ENCODE measurements at regions not wholly inside any gene's neighbourhood (a gene's known extent, or its start where the extent isn't known, plus 50 kb on each side); places are given as distances from the start of the nearest gene placed in this dataset.

- H3K4me3 ChIP-seq (ENCODE audit: low read depth, low read length): no peak overlapping the region
- peak; percentile 25 for DNase-seq (ENCODE audit: low read depth)
- no peak for TF ChIP-seq CTCF (IDR thresholded peaks at IDR 0.05; ENCODE audit: control insufficient read depth, extremely low read depth, insufficient read depth)
These were observed 614.8 kb downstream of the DACH1 start for GRCh38 chr13:71252184-71252704.

GRCh38 chr13:71251292-71251951 lies 615.6 kb downstream of the DACH1 start:
- no peak for DNase-seq (ENCODE audit: low read depth)
- TF ChIP-seq CTCF (IDR thresholded peaks at IDR 0.05; ENCODE audit: control insufficient read depth, extremely low read depth, insufficient read depth): no peak
- H3K4me3 ChIP-seq (ENCODE audit: low read depth, low read length): no peak overlapping the region

- no peak for DNase-seq (ENCODE audit: low read depth)
- no peak for TF ChIP-seq CTCF (IDR thresholded peaks at IDR 0.05; ENCODE audit: control insufficient read depth, extremely low read depth, insufficient read depth)
These were observed 618.0 kb downstream of the DACH1 start for GRCh38 chr13:71249011-71249410.

GRCh38 chr13:71244161-71244560 lies 622.8 kb downstream of the DACH1 start:
- DNase-seq (ENCODE audit: low read depth): no peak
- TF ChIP-seq CTCF (IDR thresholded peaks at IDR 0.05; ENCODE audit: control insufficient read depth, extremely low read depth, insufficient read depth): no peak
- H3K4me3 ChIP-seq (ENCODE audit: low read depth, low read length): no peak overlapping the region

More at GRCh38 chr13:71249011-71249410, 618.0 kb downstream of the DACH1 start:
- H3K4me3 ChIP-seq (ENCODE audit: low read depth, low read length): no peak overlapping the region

DNA sequence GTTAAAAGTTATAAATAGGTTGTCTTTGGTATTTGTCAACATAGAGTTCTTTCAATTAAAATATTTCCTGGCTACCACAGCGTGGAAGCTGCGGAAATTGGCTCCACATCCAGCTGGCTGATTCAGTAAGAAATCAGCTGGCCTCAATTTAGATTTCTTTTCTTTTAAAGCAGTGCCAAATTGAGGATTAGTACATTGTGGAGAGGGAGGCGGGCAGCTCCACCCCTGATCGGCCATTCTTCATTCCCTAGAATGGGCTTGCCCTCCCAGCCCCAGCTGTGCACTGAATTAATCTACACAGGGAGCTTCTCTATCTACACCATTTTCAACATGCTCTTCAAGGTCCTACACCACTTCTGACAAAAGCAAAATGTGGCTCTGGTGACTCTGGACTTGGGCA lies 624.8 kb downstream of the DACH1 start:
- no peak for TF ChIP-seq CTCF (IDR thresholded peaks at IDR 0.05; ENCODE audit: control insufficient read depth, extremely low read depth, insufficient read depth)
- no peak for DNase-seq (ENCODE audit: low read depth)
- H3K4me3 ChIP-seq (ENCODE audit: low read depth, low read length): no peak overlapping the region

DNA sequence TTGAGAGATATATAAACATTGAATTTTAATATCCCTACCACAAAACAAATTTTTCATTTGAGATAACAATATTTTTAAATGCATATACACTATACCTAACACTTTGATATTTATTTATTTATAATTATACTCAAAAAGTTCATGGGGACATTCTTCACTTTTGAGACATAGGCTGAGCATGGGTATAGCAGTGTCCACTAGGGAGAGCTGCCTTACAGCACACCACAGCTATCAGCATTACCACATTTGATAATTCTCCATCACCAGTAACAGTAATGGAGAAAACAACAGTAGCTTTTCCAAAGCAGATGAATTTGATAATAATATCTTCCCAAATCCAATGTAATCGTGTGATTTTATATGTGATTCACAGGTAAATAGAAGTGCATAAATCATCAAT lies 626.1 kb downstream of the DACH1 start:
- H3K4me3 ChIP-seq (ENCODE audit: low read depth, low read length): no peak overlapping the region
- DNase-seq (ENCODE audit: low read depth): no peak
- TF ChIP-seq CTCF (IDR thresholded peaks at IDR 0.05; ENCODE audit: control insufficient read depth, extremely low read depth, insufficient read depth): peak; percentile 45

- H3K4me3 ChIP-seq (ENCODE audit: low read depth, low read length): no peak overlapping the region
- no peak for TF ChIP-seq CTCF (IDR thresholded peaks at IDR 0.05; ENCODE audit: control insufficient read depth, extremely low read depth, insufficient read depth)
- no peak for DNase-seq (ENCODE audit: low read depth)
These were observed 629.7 kb downstream of the DACH1 start for GRCh38 chr13:71237332-71237731.

Data from LNCaP clone FGC (cell line).